ENCODE measurements at regions not wholly inside any gene's neighbourhood (a gene's known extent, or its start where the extent isn't known, plus 50 kb on each side); places are given as distances from the start of the nearest gene placed in this dataset.

GRCh38 chr2:66170744-66171330 lies 264.1 kb upstream of the MEIS1 start:
- H3K36me3 ChIP-seq (ENCODE audit: low read depth, missing control alignments): no peaks in the 10 kb centered on the region
- no peak overlapping the region for H3K4me3 ChIP-seq
- intact Hi-C loops (cut with DNase I; ENCODE audit: low total_unique reads): no loop called here
- WGBS, 2 donors: 79 to 81% methylated on average over 6 of the region's 6 CpGs
- H3K4me1 ChIP-seq: no peaks in the 10 kb centered on the region
- H3K27ac ChIP-seq: no peak overlapping the region
- TF ChIP-seq CTCF (IDR thresholded peaks at IDR 0.05) (no peak), POLR2A (IDR thresholded peaks at IDR 0.05) (no peak)
- DNase-seq: no peak
- H3K27me3 ChIP-seq: no peaks in the 10 kb centered on the region
- H3K9me3 ChIP-seq: no peaks in the 10 kb centered on the region

GRCh38 chr2:66169076-66169475 lies 265.8 kb upstream of the MEIS1 start:
- Histone ChIP-seq H3K27me3 (no peaks in the 10 kb centered on the region), H3K36me3 (ENCODE audit: low read depth, missing control alignments) (no peaks in the 10 kb centered on the region), H3K4me1 (no peaks in the 10 kb centered on the region), H3K27ac (no peak overlapping the region), H3K4me3 (no peak overlapping the region), H3K9me3 (no peaks in the 10 kb centered on the region)
- intact Hi-C loops (cut with DNase I; ENCODE audit: low total_unique reads): no loop called here
- DNase-seq: no peak
- 70 to 93% methylated on average over 3 of the region's 3 CpGs for WGBS, 2 donors
- no peak for TF ChIP-seq POLR2A (IDR thresholded peaks at IDR 0.05)
- no peak for TF ChIP-seq CTCF (IDR thresholded peaks at IDR 0.05)

- no peak overlapping the region for H3K27ac ChIP-seq
- no peaks in the 10 kb centered on the region for H3K36me3 ChIP-seq (ENCODE audit: low read depth, missing control alignments)
- 82 to 85% methylated on average over 4 of the region's 4 CpGs for WGBS, 2 donors
- H3K27me3 ChIP-seq: no peaks in the 10 kb centered on the region
- TF ChIP-seq CTCF (IDR thresholded peaks at IDR 0.05) (no peak), POLR2A (IDR thresholded peaks at IDR 0.05) (no peak)
- H3K9me3 ChIP-seq: no peaks in the 10 kb centered on the region
- H3K4me1 ChIP-seq: no peaks in the 10 kb centered on the region
- intact Hi-C loops (cut with DNase I; ENCODE audit: low total_unique reads): no loop called here
- no peak for DNase-seq
- no peak overlapping the region for H3K4me3 ChIP-seq
These were observed 270.5 kb upstream of the MEIS1 start for GRCh38 chr2:66164470-66164869.

- 84 to 89% methylated on average over 1 of the region's 1 CpG for WGBS, 2 donors
- no peaks in the 10 kb centered on the region for H3K27me3 ChIP-seq
- no peak for TF ChIP-seq CTCF (IDR thresholded peaks at IDR 0.05)
- TF ChIP-seq POLR2A (IDR thresholded peaks at IDR 0.05): no peak
- no peak overlapping the region for H3K4me3 ChIP-seq
- H3K4me1 ChIP-seq: no peaks in the 10 kb centered on the region
- no peaks in the 10 kb centered on the region for H3K9me3 ChIP-seq
- DNase-seq: no peak
- no peak overlapping the region for H3K27ac ChIP-seq
- intact Hi-C loops (cut with DNase I; ENCODE audit: low total_unique reads): no loop called here
- no peaks in the 10 kb centered on the region for H3K36me3 ChIP-seq (ENCODE audit: low read depth, missing control alignments)
These were observed 278.8 kb upstream of the MEIS1 start for GRCh38 chr2:66156171-66156570.

GRCh38 chr2:66153941-66154340 lies 281.0 kb upstream of the MEIS1 start:
- DNase-seq: no peak
- Histone ChIP-seq H3K27ac (no peak overlapping the region), H3K4me3 (no peak overlapping the region), H3K36me3 (ENCODE audit: low read depth, missing control alignments) (no peaks in the 10 kb centered on the region), H3K27me3 (no peaks in the 10 kb centered on the region), H3K4me1 (no peaks in the 10 kb centered on the region), H3K9me3 (no peaks in the 10 kb centered on the region)
- TF ChIP-seq POLR2A (IDR thresholded peaks at IDR 0.05): no peak
- TF ChIP-seq CTCF (IDR thresholded peaks at IDR 0.05): no peak
- intact Hi-C loops (cut with DNase I; ENCODE audit: low total_unique reads): no loop called here
- 78 to 83% methylated on average over 1 of the region's 1 CpG for WGBS, 2 donors
